GM18520 (cell line): ENCODE measurements at regions not wholly inside any gene's neighbourhood (a gene's known extent, or its start where the extent isn't known, plus 50 kb on each side); places are given as distances from the start of the nearest gene placed in this dataset.
"Not testable (repeated sequence)": the region's sequence is repeated elsewhere in the genome, so short reads cannot be mapped to it uniquely, and the experiment has no call there.

Experiments
- ATAC-seq: cut with Tn5 transposase; IDR thresholded peaks from one replicate; pipeline ENCODE4 v1.9.1; 2021; ENCODE audit not compliant: unreplicated experiment

- ATAC-seq: no peak
These were observed 382.6 kb downstream of the KCNA4 start for GRCh38 chr11:29634244-29634643.

DNA sequence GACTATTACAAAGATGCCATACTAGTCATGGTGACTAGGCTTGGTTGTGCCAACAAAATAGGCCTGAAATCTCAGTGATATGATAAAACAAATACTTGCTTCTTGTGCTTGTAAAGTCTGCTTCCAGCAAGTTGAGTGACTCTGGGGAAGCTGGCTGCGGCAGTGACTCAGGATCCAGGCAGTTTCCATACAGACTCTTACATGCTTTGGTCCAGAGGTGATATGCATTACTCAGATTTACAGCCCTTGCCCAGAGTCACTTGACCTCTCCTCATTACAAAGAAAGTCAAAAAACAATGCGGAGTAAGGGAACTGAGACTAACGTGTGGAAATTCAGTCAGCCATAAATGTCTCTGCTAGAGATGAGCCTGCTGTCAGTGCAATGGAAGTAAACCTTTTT, 387.5 kb downstream of the KCNA4 start:
- ATAC-seq: no peak

DNA sequence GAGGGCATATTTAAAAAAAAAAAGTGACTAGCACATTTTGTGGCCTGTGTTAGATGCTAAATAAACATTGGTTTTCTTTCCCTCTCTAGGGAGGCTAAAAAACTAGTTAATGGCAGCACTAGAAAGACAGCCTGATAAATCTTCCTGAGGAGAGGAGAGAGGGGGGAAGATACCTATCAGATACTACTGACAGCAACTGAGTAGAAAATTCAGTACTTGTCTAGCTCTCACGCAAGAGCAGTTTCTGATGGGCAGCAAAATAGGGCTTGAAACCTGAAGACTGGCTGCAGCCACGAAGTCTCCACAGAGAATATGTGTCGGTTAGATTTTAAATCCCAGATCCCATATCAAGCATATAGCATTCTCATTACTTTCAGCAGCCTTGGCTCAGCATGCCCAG, 388.2 kb downstream of the KCNA4 start:
- ATAC-seq: no peak

DNA sequence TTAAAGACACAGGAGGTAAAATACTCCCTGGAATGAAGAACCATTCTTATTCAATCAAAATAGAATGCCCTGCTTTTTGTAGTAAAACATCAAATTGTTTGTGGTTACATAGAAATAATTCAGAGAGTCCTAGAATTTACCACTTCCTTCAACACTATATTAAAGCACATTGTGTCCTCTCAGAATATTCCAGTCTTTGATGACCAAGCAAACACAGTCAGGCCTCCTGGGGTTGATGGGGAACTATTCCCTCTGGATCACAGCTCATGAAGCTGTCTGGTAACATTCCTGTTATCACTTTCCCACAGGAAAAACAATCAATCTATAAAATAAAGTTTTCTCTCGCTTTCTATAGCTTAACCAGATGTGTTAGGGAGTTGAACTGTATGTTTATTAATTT, 389.3 kb downstream of the KCNA4 start:
- ATAC-seq: no peak

- ATAC-seq: no peak
These were observed 393.6 kb downstream of the KCNA4 start for GRCh38 chr11:29623144-29623722.

GRCh38 chr11:29616611-29617010, 400.2 kb downstream of the KCNA4 start:
- no peak for ATAC-seq

DNA sequence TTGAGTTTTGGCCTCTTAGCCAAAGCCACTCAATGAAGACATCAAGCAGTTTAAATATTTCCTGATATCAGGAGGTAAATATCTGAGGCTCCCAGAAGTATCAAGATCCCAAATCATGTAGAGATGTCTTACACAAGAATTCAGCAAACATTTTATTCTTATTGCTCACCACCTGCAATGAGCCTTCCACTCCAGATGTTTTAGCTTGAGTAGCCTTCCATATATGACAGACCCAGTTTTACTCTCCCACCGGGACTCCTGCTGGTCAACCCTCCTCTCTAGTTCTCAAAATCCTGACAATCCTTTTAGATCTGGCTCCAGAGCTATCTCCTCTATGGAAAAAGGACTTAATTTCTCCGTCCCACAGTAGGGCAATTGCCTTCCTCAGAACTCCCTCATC, 404.4 kb downstream of the KCNA4 start:
- no peak for ATAC-seq

DNA sequence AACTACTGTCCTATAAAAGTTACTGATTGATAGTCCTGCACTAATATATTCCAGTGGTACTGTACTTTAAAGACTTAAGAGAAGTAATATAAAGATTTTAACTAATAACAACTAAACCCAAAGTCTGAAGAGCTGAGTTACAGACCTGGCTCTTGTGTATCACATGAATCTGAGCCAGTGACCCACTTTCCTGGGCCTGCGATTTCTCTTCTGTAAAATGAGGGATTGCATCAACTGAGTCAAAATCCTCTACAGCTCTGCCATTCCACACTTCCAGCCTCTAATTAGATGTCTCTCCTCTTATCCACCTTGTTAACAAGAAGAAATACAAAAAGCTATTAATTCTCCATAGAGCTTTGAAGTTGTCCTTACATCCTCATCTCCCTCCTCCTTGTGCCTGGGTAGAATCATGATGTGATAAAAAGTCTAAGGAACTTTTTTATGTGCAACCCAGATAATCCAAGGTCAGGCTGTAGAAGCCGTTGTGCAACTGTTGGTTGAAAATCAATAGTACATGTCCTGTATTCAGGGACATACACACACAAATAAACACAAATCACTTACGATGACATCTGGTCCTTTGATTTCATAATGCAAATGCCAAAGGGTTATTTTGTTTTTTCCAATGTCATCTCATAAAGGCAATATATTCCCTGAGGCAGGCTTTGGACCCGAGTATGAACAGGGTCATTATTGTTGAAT, 410.3 kb downstream of the KCNA4 start:
- no peak for ATAC-seq

GRCh38 chr11:29600151-29600575, 416.7 kb downstream of the KCNA4 start:
- ATAC-seq: not testable (repeated sequence)

- no peak for ATAC-seq
These were observed 432.5 kb downstream of the KCNA4 start for GRCh38 chr11:29584342-29584741.

- no peak for ATAC-seq
These were observed 438.0 kb downstream of the KCNA4 start for GRCh38 chr11:29578806-29579205.

- no peak for ATAC-seq
These were observed 452.3 kb downstream of the KCNA4 start for GRCh38 chr11:29564486-29564885.

GRCh38 chr11:29562183-29562582, 454.6 kb downstream of the KCNA4 start:
- no peak for ATAC-seq

DNA sequence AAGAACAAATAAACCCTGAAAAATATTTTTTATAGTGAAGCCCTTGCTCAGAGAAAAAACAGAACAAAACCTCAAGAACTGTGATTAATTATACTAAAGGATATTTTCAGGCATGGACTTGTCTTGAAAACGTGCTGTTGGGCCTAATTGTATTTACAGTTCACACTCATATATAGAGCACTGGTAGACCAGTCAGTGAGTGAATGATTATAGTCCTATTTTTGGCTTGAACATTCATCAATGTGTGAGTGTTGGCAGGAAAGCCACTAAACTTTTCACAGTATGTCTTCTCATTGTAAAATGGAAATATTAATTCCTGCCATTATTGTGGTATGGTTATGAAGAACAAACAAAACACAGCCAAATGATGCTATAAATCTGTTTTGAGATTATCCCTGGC, 462.8 kb downstream of the KCNA4 start:
- ATAC-seq: no peak

- no peak for ATAC-seq
These were observed 478.3 kb downstream of the KCNA4 start for GRCh38 chr11:29538339-29539036.

GRCh38 chr11:29534836-29535235, 482.0 kb downstream of the KCNA4 start:
- no peak for ATAC-seq

- no peak for ATAC-seq
These were observed 485.9 kb downstream of the KCNA4 start for GRCh38 chr11:29530961-29531360.

- ATAC-seq: no peak
These were observed 489.4 kb downstream of the KCNA4 start for GRCh38 chr11:29527391-29527936.

- ATAC-seq: no peak
These were observed 498.2 kb downstream of the KCNA4 start for GRCh38 chr11:29518389-29519174.

GRCh38 chr11:29511394-29511793, 505.4 kb downstream of the KCNA4 start:
- ATAC-seq: no peak

DNA sequence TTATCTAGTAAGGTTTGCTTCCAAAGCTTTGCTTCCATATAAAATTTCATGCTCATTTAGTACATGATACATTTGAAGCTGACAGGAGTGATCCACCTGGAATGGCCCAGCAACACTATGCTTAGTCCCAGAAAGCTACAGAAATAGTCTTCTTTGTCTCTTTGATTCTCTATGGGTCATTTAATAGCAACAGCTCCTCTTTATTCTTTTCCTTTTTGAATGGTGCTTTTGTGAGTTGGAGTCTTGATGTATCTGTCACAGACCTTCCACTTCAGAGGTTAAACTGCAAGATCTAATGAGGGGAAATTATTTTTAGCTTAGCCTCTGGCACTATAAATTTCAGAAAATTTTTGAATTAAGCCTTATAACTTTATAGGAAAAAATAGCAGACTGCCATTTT, 509.5 kb downstream of the KCNA4 start:
- ATAC-seq: no peak
